ENCODE measurements at regions not wholly inside any gene's neighbourhood (a gene's known extent, or its start where the extent isn't known, plus 50 kb on each side); places are given as distances from the start of the nearest gene placed in this dataset.
"Not testable (repeated sequence)": the region's sequence is repeated elsewhere in the genome, so short reads cannot be mapped to it uniquely, and the experiment has no call there.

DNA sequence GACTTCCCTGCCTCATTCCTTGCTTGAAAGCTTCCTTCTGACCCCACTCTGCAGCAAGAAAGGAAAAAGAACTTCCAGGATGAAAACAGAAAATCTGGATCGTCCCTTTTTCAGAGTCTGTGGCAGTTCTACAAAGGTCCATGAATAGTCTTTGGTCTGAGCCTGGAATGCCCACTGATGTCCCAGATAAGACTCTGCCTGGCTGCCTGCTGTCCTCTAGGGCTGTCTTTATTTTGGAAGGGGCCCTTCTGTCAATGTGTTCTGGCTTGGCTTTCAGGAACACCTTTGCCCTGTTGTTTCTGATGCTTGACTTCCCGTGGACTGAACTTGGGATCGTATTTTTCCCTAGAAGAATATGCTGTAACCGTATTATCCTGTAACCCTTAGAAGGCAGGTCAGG, 114.7 kb upstream of the LNX1 start:
- H3K4me3 ChIP-seq, result no peak overlapping the region
- H3K27me3 ChIP-seq (ENCODE audit: low read depth), result no peaks in the 10 kb centered on the region
- DNase-seq, result no peak
- H3K4me1 ChIP-seq, result peaks cover 43% of the 10 kb centered on the region
- no peak overlapping the region for H3K27ac ChIP-seq (replicated peaks)
- no peaks in the 10 kb centered on the region for H3K9me3 ChIP-seq (replicated peaks)
- intact Hi-C loops (cut with micrococcal nuclease), result no loop called here
- TF ChIP-seq, protein P1, sequence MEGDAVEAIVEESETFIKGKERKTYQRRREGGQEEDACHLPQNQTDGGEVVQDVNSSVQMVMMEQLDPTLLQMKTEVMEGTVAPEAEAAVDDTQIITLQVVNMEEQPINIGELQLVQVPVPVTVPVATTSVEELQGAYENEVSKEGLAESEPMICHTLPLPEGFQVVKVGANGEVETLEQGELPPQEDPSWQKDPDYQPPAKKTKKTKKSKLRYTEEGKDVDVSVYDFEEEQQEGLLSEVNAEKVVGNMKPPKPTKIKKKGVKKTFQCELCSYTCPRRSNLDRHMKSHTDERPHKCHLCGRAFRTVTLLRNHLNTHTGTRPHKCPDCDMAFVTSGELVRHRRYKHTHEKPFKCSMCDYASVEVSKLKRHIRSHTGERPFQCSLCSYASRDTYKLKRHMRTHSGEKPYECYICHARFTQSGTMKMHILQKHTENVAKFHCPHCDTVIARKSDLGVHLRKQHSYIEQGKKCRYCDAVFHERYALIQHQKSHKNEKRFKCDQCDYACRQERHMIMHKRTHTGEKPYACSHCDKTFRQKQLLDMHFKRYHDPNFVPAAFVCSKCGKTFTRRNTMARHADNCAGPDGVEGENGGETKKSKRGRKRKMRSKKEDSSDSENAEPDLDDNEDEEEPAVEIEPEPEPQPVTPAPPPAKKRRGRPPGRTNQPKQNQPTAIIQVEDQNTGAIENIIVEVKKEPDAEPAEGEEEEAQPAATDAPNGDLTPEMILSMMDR (IDR thresholded peaks at IDR 0.05; ENCODE audit: borderline replicate concordance), result no peak
- H3K36me3 ChIP-seq, result no peaks in the 10 kb centered on the region

DNA sequence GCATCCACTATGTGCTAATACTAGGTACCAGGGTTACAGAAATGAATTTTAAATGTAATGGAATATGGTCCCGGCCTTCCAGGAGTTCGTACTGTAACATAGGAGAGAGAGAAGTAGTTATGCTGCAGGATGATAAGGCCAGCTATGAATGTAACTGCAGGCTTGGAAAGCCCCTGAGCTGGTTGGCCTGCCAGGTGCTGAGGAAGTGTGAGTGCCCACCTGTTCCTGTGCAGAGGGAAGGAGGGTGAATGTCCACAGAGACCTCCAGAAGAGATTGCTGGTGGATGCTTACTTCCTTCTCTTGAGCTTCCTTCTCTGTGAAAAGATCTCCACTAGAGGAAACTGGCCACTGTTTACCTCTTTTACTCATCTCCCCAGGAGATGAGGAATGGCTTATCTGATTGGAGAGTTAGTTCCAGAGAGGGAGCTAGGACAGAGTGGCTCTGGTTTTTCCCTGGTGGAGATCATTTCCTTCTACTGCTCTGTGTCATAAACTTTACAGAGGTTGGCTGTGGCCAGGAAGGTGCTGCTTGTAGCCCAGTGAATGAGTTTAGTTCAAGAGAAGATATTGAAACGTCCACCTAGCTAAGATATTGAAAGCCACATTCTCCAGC, 114.0 kb upstream of the LNX1 start:
- Histone ChIP-seq H3K36me3 (no peaks in the 10 kb centered on the region), H3K27ac (replicated peaks) (no peak overlapping the region), H3K4me1 (peaks cover 43% of the 10 kb centered on the region), H3K9me3 (replicated peaks) (no peaks in the 10 kb centered on the region), H3K27me3 (ENCODE audit: low read depth) (no peaks in the 10 kb centered on the region), H3K4me3 (no peak overlapping the region)
- intact Hi-C loops (cut with micrococcal nuclease), result no loop called here
- TF ChIP-seq, protein P1 (IDR thresholded peaks at IDR 0.05; ENCODE audit: borderline replicate concordance), result no peak
- no peak for DNase-seq

DNA sequence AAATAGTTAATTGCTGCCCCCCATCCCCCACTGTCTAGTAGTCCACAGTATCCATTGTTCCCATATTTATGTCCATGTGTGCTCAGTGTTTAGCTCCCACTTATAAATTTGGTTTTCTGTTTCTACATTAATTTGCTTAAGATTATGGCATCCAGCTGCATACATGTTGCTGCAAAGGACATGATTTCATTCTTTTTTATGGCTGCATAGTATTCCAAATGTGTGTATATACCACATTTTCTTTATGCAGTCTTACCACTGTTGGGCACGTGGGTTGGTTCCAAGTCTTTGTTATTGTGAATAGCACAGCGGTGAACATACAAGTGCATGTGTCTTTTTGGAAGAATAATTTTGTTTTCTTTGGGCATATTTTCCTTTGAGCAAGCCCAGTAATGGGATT, 113.0 kb upstream of the LNX1 start:
- peaks cover 43% of the 10 kb centered on the region for H3K4me1 ChIP-seq
- TF ChIP-seq, protein P1 (IDR thresholded peaks at IDR 0.05; ENCODE audit: borderline replicate concordance), result no peak
- H3K36me3 ChIP-seq, result no peaks in the 10 kb centered on the region
- DNase-seq, result no peak
- H3K4me3 ChIP-seq, result no peak overlapping the region
- intact Hi-C loops (cut with micrococcal nuclease), result no loop called here
- no peaks in the 10 kb centered on the region for H3K27me3 ChIP-seq (ENCODE audit: low read depth)
- H3K27ac ChIP-seq (replicated peaks), result no peak overlapping the region
- H3K9me3 ChIP-seq (replicated peaks), result no peaks in the 10 kb centered on the region

DNA sequence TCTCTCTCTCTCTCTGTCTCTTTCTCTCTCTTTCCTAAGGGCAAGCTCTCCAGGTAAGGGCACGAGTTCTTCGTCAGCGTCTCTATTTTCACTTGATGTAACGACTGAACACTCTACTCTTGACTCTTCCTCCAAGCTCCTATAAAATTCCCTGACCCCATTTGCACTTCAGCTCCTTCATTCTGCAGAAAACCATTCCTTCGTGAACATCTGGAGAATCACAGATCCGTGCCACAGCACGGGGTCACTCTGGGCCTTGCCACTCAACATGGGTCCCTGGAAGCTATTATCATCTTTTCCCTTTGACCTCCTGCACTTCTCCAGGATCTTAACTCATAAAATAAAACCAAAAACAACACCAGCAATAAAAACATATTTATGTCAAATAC, 112.0 kb upstream of the LNX1 start:
- DNase-seq, result no peak
- TF ChIP-seq, protein P1 (IDR thresholded peaks at IDR 0.05; ENCODE audit: borderline replicate concordance), result no peak
- intact Hi-C loops (cut with micrococcal nuclease), result no loop called here
- H3K27ac ChIP-seq (replicated peaks), result peak overlapping the region; percentile 80
- H3K27me3 ChIP-seq (ENCODE audit: low read depth), result no peaks in the 10 kb centered on the region
- H3K4me3 ChIP-seq, result peak overlapping the region; percentile 53
- H3K9me3 ChIP-seq (replicated peaks), result no peaks in the 10 kb centered on the region
- peaks cover 43% of the 10 kb centered on the region for H3K4me1 ChIP-seq
- H3K36me3 ChIP-seq, result no peaks in the 10 kb centered on the region

DNA sequence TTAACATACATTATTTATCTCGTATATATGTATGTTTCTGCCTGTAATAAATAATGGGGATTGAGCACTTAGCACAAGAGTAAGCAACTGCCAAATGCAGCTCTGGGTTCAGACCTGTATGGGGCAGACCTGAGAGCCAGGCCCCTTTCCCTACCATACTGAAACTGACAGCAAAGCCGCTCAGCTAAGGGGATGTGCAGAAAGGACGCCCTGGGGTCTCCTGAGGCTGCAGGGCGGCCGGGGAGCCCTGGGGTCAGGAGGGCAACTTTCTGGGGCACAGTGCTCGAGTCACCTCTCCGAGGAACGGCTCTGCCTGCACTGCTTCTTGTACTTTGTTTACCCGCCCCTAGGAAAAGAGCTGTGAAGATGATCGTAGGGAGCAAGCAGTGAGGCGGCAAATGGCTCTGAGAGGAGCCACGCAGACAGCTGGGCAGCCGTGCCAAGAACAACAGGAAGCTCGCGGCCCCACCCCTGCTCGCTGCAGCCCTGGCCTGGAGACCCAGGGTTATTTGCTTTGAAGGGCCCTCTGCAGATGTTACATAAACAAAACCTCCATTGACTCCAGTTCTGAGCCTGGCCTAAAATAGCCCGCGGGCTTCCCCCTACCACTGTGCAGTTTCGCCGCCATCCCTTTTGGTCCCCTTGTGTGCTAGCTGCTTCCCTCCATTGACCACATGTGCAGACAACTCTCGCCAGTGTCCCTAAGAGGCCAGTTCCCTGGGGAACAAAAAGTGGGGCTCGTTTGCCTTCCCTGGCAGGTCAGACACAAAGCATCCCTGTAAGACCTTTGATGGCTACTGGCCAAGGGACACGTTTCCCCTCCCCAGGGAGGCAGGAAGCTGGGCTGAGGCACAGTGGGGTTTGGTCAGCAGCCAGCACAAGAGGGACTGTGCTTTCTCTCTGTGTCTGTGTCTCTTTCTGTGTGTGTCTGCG, 111.3 kb upstream of the LNX1 start:
- peak; percentile 89 for DNase-seq
- intact Hi-C loops (cut with micrococcal nuclease), result no loop called here
- TF ChIP-seq, protein P1 (IDR thresholded peaks at IDR 0.05; ENCODE audit: borderline replicate concordance), result peak; percentile 38

DNA sequence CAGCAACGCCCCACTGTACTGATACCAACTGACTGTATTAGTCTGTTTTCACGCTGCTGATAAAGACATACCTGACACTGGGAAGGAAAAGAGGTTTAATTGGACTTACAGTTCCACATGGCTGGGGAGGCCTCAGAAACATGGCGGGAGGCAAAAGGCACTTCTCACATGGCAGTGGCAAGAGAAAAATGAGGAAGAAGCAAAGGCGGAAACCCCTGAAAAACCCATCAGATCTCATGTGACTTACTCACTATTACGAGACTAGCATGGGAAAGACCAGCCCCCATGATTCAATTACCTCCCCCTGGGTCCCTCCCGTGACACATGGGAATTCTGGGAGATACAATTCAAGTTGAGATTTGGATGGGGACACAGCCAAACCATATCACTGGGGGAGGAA, 110.0 kb upstream of the LNX1 start:
- H3K9me3 ChIP-seq (replicated peaks); intact Hi-C loops (cut with micrococcal nuclease); H3K36me3 ChIP-seq; H3K27me3 ChIP-seq (ENCODE audit: low read depth); H3K27ac ChIP-seq (replicated peaks); H3K4me3 ChIP-seq; DNase-seq: not testable (repeated sequence)
- peaks cover 44% of the 10 kb centered on the region for H3K4me1 ChIP-seq

More for the DNA sequence above, 111.3 kb upstream of the LNX1 start:
- H3K9me3 ChIP-seq (replicated peaks), result no peaks in the 10 kb centered on the region
- peak overlapping the region; percentile 53 for H3K4me3 ChIP-seq
- H3K27ac ChIP-seq (replicated peaks), result peak overlapping the region; percentile 80
- peaks cover 50% of the 10 kb centered on the region for H3K4me1 ChIP-seq
- no peaks in the 10 kb centered on the region for H3K27me3 ChIP-seq (ENCODE audit: low read depth)
- no peaks in the 10 kb centered on the region for H3K36me3 ChIP-seq

DNA sequence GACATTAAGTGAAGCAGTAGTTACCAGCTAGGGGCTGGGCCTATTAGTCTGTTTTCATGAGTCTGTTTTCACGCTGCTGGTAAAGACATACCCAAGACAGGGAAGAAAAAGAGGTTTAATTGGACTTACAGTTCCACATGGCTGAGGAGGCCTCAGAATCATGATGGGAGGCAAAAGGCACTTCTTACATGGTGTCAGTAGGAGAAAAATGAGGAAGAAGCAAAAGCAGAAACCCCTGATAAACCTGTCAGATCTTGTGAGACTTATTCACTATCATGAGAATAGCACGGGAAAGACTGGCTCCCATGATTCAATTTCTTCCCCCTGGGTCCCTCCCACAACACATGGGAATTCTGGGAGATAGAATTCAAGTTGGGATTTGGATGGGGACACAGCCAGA, 108.0 kb upstream of the LNX1 start:
- peaks cover 29% of the 10 kb centered on the region for H3K4me1 ChIP-seq
- H3K27ac ChIP-seq (replicated peaks); DNase-seq; H3K27me3 ChIP-seq (ENCODE audit: low read depth); H3K9me3 ChIP-seq (replicated peaks); H3K4me3 ChIP-seq; H3K36me3 ChIP-seq; intact Hi-C loops (cut with micrococcal nuclease): not testable (repeated sequence)
